Sigmoid colon (tissue), 4 donors: ENCODE measurements at regions not wholly inside any gene's neighbourhood (a gene's known extent, or its start where the extent isn't known, plus 50 kb on each side); places are given as distances from the start of the nearest gene placed in this dataset.

Experiments used
- POLR2A ChIP-seq, 2 donors: fragments of 450-650 bp; IDR thresholded peaks; one replicate each; pipeline ENCODE4 v1.6.1; 2016; ENCODE audit warnings: antibody characterized with exemption in 2 of 2, mild to moderate bottlenecking in 2 of 2, moderate library complexity in 2 of 2
- POLR2AphosphoS5 ChIP-seq, 4 donors: sonication (generic); formaldehyde crosslinking; IDR thresholded peaks; one replicate each; pipeline ENCODE4 v1.6.1; 2017; ENCODE audit warnings: antibody characterized with exemption in 4 of 4
- TF ChIP-seq, protein P1 (sequence below), 4 experiments: fragments of 450-650 bp in 3 of 4; fragments of 200-600 bp in 1 of 4; IDR thresholded peaks; one replicate each; pipeline ENCODE4 v1.5.1; 2016 to 2019; ENCODE audit warnings: antibody characterized with exemption in 4 of 4, mild to moderate bottlenecking in 3 of 4, moderate library complexity in 2 of 4

DNA sequence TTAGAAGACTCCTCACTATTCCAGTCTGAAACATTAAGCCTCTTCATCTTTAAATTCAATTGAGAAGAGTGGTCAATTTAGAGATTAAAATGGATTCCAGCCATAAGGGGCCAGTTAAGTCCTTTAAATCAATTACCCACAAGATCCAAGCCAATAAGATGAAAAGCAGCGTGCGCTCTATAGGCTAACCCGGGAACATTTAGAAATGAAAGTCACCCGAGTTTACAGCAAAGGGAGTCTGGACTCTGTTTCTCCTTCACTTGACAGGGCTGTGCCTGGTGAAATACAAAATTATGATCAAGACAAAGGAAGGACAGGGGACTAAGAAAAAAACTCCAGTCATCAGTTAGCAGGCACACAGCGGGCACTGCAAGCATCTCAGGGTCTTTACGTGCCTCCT is 393.7 kb downstream of the QKI start:
- TF ChIP-seq, protein P1, sequence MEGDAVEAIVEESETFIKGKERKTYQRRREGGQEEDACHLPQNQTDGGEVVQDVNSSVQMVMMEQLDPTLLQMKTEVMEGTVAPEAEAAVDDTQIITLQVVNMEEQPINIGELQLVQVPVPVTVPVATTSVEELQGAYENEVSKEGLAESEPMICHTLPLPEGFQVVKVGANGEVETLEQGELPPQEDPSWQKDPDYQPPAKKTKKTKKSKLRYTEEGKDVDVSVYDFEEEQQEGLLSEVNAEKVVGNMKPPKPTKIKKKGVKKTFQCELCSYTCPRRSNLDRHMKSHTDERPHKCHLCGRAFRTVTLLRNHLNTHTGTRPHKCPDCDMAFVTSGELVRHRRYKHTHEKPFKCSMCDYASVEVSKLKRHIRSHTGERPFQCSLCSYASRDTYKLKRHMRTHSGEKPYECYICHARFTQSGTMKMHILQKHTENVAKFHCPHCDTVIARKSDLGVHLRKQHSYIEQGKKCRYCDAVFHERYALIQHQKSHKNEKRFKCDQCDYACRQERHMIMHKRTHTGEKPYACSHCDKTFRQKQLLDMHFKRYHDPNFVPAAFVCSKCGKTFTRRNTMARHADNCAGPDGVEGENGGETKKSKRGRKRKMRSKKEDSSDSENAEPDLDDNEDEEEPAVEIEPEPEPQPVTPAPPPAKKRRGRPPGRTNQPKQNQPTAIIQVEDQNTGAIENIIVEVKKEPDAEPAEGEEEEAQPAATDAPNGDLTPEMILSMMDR (IDR thresholded peaks at IDR 0.05): no peak
- TF ChIP-seq POLR2A (IDR thresholded peaks at IDR 0.05) (no peak), POLR2AphosphoS5 (IDR thresholded peaks at IDR 0.05) (no peak)
